ENCODE measurements at regions not wholly inside any gene's neighbourhood (a gene's known extent, or its start where the extent isn't known, plus 50 kb on each side); places are given as distances from the start of the nearest gene placed in this dataset.

- Histone ChIP-seq H3K27ac (ENCODE audit: low read length) (no peak overlapping the region), H3K27me3 (ENCODE audit: low read length) (no peaks in the 10 kb centered on the region), H3K4me3 (ENCODE audit: low read length) (no peak overlapping the region), H3K4me1 (ENCODE audit: insufficient read depth, low read length) (peaks cover 4% of the 10 kb centered on the region), H3K9me3 (ENCODE audit: low read length) (no peaks in the 10 kb centered on the region), H3F3A (ENCODE audit: low read length, unreplicated experiment) (no peaks in the 10 kb centered on the region), H3K9ac (ENCODE audit: low read length) (no peak overlapping the region), H3K9me2 (replicated peaks; ENCODE audit: low read length) (no peaks in the 10 kb centered on the region), H3K79me2 (ENCODE audit: low read length) (no peaks in the 10 kb centered on the region), H3K36me3 (ENCODE audit: low read depth, low read length) (no peaks in the 10 kb centered on the region), H4K20me1 (ENCODE audit: low read length) (no peaks in the 10 kb centered on the region), H3K4me2 (ENCODE audit: low read length) (no peak overlapping the region), H2AFZ (ENCODE audit: low read length) (no peak overlapping the region)
- POLR2A ChIA-PET (ENCODE audit: unreplicated experiment) = interaction anchor here (0.6 kb wide), 1 partner anchor 55 kb away, joined by 3 read pairs; no protein-coding TSS in a partner anchor
- DNase-seq (peak; percentile 57), ATAC-seq (0 out of 2 replicates have a peak, but pooled peaks have one; percentile 20)
- intact Hi-C loops (cut with micrococcal nuclease) = loop anchor here (1.0 to 5.0 kb wide), 8 partner anchors 53 to 367 kb away; partner anchors contain the start of gene EYA4
- no peak for TF ChIP-seq EZH2phosphoT487 (IDR thresholded peaks at IDR 0.05; ENCODE audit: borderline replicate concordance, low read length)
- TF ChIP-seq CTCF (conservative IDR thresholded peaks at IDR 0.05; ENCODE audit: low read depth, low read length) = peak; percentile 71
- no TSS peak for BruUV-seq (replicated peaks)
- CTCF ChIA-PET = no interaction called here
These were observed 56.3 kb upstream of the EYA4 start for GRCh38 chr6:133184798-133185372.

DNA sequence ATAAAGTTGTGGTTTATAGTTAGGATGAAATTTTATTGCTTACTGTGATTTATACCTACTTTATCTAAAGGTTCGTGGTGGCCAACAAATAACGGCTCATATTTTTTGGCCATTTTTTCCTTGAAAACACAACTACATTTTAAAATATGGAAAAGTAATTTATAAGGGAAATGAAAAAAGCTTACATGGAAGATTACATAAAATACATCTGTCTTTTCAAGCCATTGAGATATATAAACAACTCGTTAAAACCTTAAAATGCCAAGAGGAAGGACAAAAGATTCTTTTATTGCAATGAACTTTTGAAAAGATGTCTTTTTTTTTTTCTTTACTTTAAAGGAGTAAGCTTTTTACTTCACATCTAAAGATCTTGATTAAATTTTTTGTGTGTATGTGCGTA lies 55.4 kb upstream of the EYA4 start:
- Histone ChIP-seq H3K9me3 (ENCODE audit: low read length) (no peaks in the 10 kb centered on the region), H4K20me1 (ENCODE audit: low read length) (no peaks in the 10 kb centered on the region), H3K79me2 (ENCODE audit: low read length) (no peaks in the 10 kb centered on the region), H3K4me2 (ENCODE audit: low read length) (no peak overlapping the region), H3K9ac (ENCODE audit: low read length) (no peak overlapping the region), H3F3A (ENCODE audit: low read length, unreplicated experiment) (no peaks in the 10 kb centered on the region), H2AFZ (ENCODE audit: low read length) (no peak overlapping the region), H3K36me3 (ENCODE audit: low read depth, low read length) (no peaks in the 10 kb centered on the region), H3K9me2 (replicated peaks; ENCODE audit: low read length) (no peaks in the 10 kb centered on the region), H3K4me1 (ENCODE audit: insufficient read depth, low read length) (peaks cover 4% of the 10 kb centered on the region), H3K27me3 (ENCODE audit: low read length) (no peaks in the 10 kb centered on the region), H3K4me3 (ENCODE audit: low read length) (no peak overlapping the region), H3K27ac (ENCODE audit: low read length) (no peak overlapping the region)
- POLR2A ChIA-PET (ENCODE audit: unreplicated experiment) = no interaction called here
- BruUV-seq (replicated peaks) = no TSS peak
- TF ChIP-seq EZH2phosphoT487 (IDR thresholded peaks at IDR 0.05; ENCODE audit: borderline replicate concordance, low read length) = no peak
- no peak for TF ChIP-seq EZH2 (IDR thresholded peaks at IDR 0.05; ENCODE audit: low read length, unreplicated experiment)
- TF ChIP-seq CTCF (conservative IDR thresholded peaks at IDR 0.05; ENCODE audit: low read depth, low read length) = no peak
- DNase-seq (no peak), ATAC-seq (no peak)
- CTCF ChIA-PET = no interaction called here
- intact Hi-C loops (cut with micrococcal nuclease) = loop anchor here (1.0 to 5.0 kb wide), 6 partner anchors 57 to 363 kb away; partner anchors contain the start of gene EYA4

- no peak overlapping the region for H3K9ac ChIP-seq (ENCODE audit: low read length)
- ATAC-seq (no peak), DNase-seq (no peak)
- intact Hi-C loops (cut with micrococcal nuclease) = loop anchor here (5.0 kb wide), 4 partner anchors 55 to 365 kb away; partner anchors contain the start of gene EYA4
- no peak overlapping the region for H3K27ac ChIP-seq (ENCODE audit: low read length)
- POLR2A ChIA-PET (ENCODE audit: unreplicated experiment) = no interaction called here
- no peaks in the 10 kb centered on the region for H3K27me3 ChIP-seq (ENCODE audit: low read length)
- H4K20me1 ChIP-seq (ENCODE audit: low read length) = no peaks in the 10 kb centered on the region
- H3K4me2 ChIP-seq (ENCODE audit: low read length) = no peak overlapping the region
- no peaks in the 10 kb centered on the region for H3F3A ChIP-seq (ENCODE audit: low read length, unreplicated experiment)
- H3K79me2 ChIP-seq (ENCODE audit: low read length) = no peaks in the 10 kb centered on the region
- no peak for TF ChIP-seq EZH2 (IDR thresholded peaks at IDR 0.05; ENCODE audit: low read length, unreplicated experiment)
- no peak for TF ChIP-seq CTCF (conservative IDR thresholded peaks at IDR 0.05; ENCODE audit: low read depth, low read length)
- H3K9me3 ChIP-seq (ENCODE audit: low read length) = no peaks in the 10 kb centered on the region
- H3K4me3 ChIP-seq (ENCODE audit: low read length) = no peak overlapping the region
- H3K4me1 ChIP-seq (ENCODE audit: insufficient read depth, low read length) = peaks cover 4% of the 10 kb centered on the region
- CTCF ChIA-PET = no interaction called here
- BruUV-seq (replicated peaks) = no TSS peak
- H2AFZ ChIP-seq (ENCODE audit: low read length) = no peak overlapping the region
- H3K36me3 ChIP-seq (ENCODE audit: low read depth, low read length) = no peaks in the 10 kb centered on the region
- H3K9me2 ChIP-seq (replicated peaks; ENCODE audit: low read length) = no peaks in the 10 kb centered on the region
These were observed 54.0 kb upstream of the EYA4 start for GRCh38 chr6:133187114-133187513.
